T1000 (cell line): ENCODE measurements at regions not wholly inside any gene's neighbourhood (a gene's known extent, or its start where the extent isn't known, plus 50 kb on each side); places are given as distances from the start of the nearest gene placed in this dataset.
"Not testable (repeated sequence)": the region's sequence is repeated elsewhere in the genome, so short reads cannot be mapped to it uniquely, and the experiment has no call there.

Experiments used
- DNase-seq: peaks from one replicate; lab custom pipeline; 2025; ENCODE audit warnings: mixed read lengths; lab: John Stamatoyannopoulos, UW

DNA sequence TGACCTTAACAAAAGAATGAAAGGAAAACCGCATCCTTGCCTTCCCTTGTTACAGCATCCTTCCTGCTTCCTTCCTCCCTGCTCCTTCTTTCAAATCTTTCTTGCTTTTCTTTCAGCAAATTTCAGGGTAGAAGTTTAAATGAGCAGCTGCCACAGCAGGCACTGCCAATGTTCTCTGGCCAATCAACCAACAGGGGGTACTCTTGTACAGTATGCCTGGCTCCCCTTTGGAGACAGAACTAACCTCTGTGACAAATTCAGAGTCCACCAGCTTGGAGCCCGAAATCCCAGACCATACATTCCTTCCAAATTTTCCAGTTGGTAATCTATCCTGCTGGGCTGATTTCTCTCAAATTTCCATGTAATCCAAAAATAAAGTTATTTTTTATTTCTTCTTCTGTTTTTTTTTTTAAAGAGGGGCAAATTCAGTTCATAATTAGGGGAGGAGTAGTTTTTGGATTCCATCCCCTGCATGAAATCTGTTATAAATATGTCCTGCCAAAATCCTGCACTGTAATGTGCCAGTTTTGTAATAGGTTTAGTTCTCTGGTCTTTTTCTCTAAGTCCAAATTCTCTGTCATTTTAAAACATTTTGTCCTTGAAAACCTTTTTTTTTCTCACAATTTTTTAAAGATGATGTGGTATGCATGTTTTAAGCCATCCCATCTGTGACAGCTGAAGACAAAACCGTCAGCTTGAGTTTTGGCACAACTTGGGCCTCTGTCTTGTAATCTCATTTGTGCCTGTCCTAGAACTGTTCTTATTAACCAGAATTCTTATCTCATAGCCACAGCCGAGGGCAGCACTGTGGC lies 610.0 kb upstream of the LMO3 start:
- DNase-seq = no peak

DNA sequence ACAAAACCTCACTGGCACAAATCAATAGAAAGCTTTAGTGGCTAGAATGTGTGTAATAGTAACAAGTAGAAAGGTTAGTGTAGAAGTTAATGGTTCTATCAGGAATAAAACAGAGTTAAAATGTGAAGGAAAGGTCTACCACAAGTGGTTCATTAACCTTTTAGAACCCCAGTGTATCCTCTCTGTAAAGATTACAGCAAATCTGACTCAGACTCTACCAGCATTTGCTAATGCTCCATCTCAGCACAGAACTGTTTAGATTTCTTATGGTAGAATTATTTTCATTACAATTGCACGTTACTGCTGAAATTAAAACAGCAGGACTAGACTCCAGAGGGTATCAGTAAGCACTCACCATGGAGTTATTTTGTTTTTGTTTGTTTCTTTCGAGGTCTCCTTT lies 609.0 kb upstream of the LMO3 start:
- DNase-seq = no peak

DNA sequence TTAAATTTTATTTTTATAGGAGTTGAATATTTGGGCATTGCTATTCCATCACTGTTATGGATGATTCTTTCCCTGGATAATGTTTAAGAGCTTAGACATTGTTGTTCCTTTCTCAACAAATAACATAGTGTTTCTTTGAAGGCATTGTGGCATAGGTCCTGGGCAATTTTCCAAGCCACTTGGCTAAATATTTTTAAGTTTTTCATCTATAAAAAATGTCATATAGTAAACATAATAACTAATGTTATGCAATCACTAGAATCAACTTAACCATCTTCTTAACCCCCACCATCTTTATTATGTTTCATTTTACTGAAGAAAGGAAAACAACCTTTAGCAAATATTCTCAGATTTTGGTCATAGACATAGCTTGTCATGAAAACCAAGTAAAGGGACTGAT lies 600.6 kb upstream of the LMO3 start:
- DNase-seq = no peak

DNA sequence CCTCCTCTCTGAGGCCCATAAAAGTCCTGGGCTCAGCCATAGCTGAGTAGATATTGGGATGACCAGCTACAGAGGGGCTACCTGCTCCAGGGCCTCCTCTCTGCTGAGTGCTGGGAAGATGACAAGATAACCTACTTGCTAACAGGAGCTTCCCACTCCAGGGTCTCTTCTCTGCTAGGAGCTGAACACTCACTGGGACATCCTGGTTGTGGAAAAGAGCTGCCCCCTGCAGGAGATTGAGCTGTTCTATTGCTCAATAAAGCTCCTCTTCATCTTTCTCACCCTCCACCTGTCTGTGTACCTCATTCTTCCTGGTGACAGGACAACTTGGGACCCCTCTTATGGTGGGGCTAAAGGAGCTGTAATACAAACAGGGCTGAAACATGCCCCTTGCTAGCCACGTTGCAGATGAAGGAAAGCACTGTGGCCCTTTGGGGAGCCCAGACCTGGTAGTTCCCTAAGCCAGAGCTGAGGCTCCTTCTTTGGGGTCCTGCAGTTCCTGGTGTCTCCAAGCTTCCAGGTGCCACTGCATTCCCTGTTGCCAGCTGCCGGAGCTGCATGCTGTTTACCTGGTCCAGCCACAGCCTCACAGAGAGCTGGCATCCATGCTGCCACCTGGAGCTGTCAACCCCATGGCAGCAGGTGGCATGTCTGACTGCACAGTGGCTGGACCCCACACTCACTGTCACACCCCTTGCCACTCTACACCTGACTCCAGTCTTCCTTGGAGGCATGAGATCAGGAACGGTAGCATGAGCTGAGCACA lies 598.5 kb upstream of the LMO3 start:
- DNase-seq = no peak

DNA sequence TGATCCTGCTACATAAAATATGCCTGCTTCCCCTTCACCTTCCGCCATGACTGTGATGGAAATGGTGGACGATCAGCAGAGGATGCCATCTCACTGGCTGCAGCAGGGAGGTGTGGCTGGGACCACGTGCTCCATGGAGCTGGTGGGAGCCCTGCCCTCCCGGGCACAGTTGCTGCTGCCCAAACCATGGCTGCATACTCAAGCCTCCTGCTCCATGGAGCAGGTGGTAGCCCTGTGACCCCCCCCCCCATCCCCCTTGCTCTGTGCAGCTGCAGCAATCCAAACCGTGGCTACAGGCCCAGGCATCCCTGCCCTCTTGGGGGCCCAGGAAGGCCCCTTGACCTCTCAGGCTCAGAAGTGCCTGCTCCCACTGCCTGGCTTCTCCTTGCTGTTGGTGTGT lies 597.5 kb upstream of the LMO3 start:
- DNase-seq = no peak

DNA sequence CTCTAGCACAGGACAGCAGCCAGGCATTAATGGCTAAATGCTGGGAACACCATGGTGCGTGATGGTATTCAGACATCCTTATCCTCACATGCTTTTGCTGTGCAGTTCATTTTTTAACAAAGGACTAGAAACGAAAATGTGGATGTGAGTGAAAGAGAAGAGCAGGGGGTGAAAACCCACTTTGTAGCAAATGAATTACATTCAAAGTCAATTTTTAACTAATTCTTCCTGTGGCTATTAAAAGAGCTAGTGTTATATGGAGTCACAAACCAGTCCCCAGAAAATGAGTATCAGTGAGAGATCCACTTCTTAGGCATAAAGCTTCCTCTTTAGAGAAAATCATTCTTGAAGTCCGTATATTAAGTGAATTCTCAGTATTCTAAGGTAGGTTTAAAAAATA lies 592.0 kb upstream of the LMO3 start:
- no peak for DNase-seq

DNA sequence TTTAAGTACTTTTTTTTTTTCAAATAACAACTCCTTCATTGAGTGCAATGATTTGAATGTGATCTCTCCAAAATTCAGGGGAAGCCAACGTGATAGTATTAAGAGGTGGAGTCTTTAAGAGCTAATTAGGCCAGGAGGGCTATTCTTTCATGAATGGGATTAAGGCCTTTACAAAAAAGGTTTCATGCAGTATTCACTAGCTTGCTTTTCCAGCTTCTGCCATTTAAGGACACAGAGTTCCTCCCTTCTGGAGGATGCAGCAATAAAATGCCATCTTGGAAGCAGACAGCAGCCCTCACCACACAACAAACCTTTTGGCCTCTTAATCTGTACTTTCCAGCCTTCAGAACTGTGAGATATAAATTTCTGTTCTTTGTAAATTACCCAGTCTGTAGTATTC lies 586.8 kb upstream of the LMO3 start:
- DNase-seq = no peak

DNA sequence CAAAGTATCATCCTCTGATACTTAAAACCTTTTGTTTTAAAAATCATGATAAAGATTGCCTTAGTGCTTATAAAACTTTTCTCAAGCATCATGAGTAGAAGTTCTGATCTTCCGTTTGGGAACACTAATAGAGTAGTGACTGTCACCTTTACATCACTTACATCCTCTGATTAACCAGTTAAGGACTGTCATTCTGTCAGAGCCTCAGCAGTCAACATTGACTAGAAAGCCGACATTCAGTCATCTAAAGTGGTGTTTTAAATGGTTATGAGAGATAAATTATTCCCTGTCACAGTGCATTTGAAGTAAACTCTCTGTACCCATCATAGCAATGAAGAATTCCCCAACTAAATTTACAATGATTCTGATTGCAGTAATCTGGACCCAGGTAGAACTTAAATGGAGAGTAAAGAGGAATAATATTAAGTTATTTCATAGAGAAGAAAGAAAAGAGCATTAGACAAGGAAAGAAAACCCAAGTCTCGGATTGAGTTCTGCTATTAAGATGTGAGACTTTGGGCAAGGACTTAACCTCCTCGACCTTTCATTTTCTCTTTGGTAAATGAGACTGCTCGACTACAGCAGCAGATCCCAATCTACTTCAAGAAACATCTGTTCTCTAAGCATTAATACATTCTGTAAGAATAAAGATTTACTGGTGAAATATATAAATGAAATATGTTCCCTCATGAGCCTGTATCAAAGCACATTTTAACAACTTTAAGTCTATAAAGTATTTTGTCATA lies 563.9 kb upstream of the LMO3 start:
- DNase-seq = no peak

DNA sequence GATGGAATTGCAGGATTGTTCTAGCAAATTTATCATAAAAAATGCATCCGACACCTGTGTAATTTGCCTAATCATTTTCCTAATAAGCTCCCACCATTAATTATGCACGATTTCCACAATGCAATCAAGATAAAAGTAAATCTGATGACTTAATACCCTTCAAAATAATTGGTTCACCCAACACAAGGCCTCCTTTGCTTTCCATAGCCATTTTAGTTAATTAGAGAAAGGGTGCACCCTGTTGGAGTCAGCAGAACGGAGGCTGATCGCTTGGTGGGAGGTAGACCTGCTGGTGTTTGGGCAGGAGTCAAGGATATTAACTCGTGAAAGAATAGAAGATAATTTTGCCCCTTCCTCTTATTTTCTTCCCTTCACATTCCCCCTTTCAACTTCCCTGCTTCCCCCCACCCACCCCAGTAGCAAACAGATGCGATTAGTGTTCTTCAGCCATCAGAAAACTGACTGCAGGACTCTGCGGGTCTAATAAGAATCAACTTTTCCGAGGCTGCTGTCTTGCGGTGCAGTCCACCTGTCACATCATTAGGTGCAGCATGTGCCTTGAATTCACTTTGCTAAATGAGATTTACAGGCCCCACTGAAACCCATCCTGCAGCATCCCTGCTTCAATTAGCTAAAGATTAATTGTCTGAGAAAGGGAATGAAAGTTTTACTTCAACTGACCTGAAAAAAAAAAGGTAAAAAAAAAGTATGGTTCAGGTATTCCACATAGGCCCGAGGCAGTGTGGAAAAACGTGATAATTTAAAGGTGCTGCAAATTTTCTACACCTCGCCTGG lies 553.7 kb upstream of the LMO3 start:
- DNase-seq = no peak

DNA sequence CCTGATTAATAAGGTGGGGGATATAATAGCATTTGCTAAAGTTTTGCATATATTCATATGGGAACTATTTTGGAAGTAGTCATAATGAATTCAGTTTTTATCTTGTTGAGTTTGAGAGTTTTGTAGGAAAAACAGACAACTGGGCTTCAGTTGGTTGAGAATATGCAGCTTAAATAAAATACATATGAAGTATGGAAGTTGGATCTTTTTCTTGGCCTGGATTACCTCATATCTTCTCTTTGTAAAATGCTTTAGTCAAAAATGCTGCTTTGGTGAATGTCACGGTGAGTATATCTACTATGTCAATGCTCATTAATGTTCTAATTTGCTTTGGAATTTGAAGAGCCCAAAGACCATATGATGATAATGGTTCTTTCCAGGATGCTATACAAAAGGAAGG lies 552.2 kb upstream of the LMO3 start:
- no peak for DNase-seq

DNA sequence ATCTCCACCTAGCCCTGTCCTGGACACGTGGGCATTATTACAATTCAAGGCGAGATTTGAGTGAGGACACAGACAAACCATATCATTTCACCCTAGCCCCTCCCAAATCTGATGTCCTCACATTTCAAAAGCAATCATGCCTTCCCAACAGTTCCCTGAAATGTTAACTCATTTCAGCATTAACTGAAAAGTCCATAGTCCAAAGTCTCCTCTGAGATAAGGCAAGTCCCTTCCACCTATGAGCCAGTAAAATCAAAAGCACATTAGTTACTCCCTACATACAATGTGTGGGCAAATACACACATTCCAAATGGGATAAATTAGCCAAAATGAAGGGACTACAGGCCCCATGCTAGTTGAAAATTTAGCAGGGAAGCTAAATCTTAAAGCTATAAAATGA lies 546.0 kb upstream of the LMO3 start:
- no peak for DNase-seq

DNA sequence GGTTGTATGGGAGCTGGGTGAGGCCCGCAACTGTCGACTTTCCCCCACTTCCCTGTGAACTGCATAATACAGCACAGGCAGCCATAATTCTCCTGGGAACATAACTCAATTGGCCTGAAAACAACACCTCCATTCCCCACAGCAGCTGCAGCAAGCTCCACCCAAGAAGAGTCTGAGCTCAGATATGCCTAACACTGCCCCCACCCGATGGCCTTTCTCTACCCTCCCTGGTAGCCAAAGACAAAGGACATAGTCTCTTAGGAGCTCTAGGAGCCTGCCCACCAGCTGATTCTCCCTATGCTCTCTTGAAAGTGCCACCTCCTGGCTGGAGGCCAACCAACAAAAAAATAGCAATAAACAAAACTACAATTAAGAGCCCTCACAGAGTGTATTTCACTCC lies 542.7 kb upstream of the LMO3 start:
- no peak for DNase-seq

DNA sequence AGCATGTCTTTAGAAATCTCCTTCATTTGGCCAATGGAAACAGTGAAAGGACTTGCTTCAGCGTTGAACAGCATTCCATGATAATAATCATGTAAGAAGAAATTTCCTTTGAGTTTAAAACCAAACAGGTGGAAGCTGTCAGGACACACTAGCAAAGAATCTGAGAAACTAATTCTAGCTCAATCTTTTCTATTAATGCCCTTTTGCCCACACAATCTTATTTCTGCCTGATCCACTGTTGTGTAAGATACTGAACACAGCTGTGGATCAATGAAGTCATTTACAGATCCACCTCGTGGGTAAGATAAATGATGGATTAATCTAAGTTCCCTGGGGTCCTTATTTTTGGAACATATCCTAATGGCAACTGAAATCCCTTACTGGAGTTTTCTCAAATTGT lies 536.9 kb upstream of the LMO3 start:
- no peak for DNase-seq

DNA sequence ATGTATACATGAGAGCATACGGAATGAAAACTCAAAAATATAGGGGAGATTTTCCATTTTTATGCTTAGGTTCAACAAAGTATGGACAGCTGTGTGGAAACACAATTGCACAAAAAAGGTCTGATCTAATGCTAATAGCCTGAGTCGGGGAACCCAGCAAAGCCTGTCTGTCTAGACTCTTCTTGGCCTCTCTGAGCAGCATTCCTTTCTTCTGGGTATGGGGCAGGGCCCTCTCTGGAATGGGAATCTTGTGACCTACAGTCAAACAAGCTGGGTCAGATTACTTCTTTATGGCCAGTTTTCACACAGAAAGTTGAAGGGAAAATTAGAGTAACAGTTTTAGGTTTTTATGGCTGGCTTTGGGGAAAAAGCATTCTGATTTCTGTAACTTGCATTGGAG lies 534.0 kb upstream of the LMO3 start:
- no peak for DNase-seq

DNA sequence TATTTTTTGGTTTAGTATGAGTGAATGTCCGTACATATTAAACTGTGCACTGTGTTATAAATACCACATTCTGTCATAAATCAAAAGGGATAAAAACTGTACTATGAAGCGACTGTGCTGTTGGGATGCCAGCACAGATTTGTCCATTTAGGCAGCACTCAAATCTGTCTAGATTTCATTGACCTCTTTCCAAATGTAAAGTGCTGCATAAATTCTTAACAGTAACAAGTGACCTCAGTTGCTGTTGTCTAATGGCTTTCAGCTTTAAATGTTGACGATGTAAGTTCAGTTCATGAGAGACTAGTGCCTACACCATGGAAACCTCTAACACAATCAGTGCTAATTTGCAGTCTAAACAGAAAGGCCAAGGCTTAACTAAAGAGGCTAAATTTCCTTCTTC lies 531.4 kb upstream of the LMO3 start:
- no peak for DNase-seq

DNA sequence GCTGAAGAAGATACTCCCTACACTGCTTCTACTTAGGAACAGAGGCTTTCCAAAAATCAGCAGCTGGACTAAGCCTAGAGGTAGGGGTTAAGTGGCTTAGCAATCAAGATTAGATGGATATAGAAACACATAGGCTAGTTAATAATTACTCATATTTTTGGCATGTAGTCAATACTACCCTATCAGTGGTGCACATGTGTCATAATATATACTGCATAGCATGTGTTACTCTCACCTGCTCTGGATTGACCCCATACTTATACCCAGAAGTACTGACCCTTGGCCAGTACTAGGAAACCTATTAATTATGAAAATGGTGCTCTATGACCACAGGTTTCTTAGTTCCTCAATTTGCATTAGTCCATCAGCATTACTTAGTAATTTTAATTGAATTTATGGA lies 528.4 kb upstream of the LMO3 start:
- DNase-seq = no peak

DNA sequence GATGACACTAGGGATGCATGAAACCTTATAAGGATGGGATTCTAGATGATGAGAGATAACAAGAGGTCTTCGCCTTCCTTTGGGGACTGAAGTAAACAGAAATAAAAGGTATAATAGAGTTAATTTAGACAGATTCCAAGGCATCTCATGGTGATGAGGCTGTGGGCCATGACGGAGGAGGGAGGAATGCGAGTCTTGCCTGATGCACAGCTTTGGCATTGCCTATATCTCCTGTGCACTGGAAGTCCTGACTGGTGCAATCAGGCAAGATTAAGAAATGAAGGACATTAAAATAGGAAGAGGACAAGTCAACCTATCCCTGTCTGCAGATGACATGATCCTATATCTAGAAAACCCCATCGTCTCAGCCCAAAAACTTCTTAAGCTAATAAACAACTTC lies 526.4 kb upstream of the LMO3 start:
- no peak for DNase-seq

DNA sequence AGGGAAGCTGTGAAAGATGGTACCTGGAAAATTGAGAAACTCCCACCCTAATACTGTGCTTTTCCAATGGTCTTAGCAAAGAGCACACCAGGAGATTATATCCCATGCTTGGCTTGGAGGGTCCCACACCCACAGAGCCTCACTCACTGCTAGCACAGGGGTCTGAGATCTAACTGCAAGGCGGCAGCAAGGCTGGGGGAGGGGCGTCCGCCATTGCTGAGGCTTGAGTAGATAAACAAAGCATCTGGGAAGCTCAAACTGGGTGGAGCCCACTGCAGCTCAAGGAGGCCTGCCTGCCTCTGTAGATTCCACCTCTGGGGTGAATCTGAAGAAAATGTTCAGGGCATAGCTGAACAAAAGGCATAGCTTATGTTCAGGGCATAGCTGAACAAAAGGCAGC lies 510.6 kb upstream of the LMO3 start:
- DNase-seq = not testable (repeated sequence)

DNA sequence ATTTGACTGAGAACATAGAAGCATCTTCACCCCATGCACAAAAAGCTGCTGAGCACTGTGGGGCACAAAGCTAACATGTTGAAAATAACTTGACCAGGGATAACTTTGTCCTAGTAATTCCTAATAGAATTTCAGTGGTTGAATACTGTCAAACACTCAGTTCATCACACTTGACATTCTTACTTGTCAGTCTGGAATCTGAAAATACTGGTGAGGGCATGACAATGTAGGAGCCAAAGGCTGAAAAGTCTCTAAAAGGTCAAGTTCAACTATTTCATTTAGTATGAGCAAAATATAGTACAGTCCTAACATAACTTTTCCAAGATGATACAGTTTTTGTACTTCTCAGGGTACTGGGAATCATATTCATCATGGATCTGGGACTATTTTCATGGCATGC lies 504.4 kb upstream of the LMO3 start:
- DNase-seq = no peak

DNA sequence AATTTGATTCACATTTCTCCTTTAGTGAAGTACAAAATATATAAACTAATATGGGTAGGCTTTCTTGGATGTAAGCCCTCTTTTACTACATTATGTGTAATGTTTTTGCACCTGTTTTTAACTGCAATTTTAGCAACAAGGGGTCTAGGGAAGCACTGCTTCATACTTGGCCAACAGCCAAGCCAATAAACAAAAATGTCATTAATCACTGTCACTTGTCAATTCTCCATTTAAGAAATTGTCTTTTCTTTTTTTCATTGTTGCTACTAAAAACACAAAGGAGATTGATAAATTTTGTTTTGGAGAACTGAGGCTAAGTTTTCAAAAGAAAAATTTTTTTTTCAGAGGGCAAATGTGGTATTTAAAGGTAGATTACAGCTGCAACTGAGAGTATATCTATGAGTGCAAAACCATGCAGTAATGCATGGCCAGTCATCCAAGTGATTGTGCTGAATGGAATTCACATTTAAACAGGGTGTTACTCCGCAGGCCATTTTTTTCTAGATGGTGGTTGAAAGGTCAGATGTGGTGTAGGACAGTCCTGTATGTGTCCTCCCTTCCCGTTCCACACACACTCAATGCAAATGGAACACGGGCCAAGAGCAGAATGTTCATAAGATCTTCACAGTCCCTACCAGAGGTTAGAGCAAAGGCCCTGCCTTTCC lies 503.0 kb upstream of the LMO3 start:
- DNase-seq = peak; percentile 14

DNA sequence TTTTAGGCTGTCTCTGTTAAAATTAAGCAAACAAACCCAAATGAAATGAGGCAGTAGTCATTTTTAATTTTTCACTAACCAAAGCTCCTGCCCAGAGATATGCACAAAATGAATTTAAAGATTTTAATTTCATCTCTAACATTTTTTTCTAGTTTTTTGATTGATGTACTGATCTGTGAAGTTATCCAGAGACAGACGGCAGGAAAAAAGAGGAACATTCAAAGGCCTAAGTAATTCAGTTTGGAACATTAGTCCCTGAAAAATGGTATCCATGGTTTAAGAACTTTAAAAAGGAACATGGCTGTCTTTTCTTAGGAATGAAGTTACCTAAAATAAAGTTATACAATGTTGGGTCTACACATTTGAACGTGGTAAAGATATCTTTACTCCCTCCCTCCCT lies 498.8 kb upstream of the LMO3 start:
- DNase-seq = no peak

DNA sequence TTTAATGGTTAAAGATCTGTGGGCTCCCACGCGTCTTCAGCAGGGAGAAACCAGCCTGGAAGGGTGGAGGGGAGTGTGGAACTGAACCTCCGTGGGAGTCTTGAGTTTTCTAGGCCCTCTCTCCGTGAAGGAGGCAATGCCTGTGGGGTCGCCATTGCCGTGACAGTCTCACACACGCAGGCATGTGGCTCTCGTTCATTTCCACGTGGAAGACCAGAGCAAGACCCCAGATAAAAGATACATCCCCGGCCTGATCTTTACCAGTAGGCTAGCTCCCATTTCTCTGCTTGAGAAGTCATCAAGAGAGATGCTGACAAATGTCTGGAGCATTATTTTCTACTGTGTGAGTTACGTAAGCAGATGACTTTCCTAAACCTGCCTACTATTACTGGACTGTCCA lies 491.7 kb upstream of the LMO3 start:
- no peak for DNase-seq
